GM19324 (cell line): ENCODE measurements at regions not wholly inside any gene's neighbourhood (a gene's known extent, or its start where the extent isn't known, plus 50 kb on each side); places are given as distances from the start of the nearest gene placed in this dataset.

ENCODE experiments used
- ATAC-seq: cut with Tn5 transposase; IDR thresholded peaks from one replicate; pipeline ENCODE4 v1.9.1; 2021; ENCODE audit warnings: mild to moderate bottlenecking, moderate library complexity; ENCODE audit not compliant: unreplicated experiment, low FRiP score

DNA sequence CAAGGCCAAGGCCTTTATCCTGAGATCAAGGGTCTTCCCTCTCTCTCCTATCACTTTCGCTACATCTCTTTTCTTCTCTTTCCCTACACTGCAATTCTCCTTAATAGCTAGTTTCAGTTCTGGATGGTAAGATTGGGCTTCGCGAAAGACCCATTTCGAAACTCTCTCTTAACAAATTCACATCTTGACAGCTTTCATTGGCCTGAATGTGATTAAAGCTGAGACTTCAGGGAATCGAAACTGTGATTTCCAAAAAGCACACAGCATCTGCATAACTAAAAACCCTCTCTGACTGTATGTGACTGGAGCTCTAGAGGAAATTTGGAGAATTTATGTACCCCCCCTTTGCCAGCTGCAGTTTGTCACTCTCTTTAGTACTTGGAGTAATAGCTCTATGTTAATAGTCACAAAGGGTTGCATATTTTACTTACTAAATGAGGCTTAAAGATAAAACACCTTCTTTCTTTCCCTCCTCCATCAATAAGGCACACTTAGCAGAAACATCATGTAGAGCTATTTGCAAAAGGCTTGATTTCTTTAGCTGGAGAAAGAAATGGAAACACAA lies 105.3 kb upstream of the FAM20A start:
- ATAC-seq = no peak

DNA sequence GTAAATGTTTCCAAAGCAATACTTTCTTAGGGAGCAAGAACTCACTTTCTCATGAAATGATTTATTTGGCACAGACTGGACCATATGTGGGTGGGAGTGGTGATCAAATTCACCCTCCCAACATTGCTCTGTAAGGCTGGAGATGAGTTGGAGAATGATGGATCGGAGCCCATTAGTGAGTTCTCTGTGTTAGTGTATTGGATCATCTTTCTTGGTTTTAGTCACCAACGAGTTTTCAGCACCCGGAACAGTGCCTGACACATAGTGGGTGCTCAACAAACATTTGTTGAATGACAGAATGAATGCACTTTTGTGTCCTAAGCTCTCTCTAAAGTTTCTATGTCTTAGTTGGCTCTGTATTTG lies 104.5 kb upstream of the FAM20A start:
- ATAC-seq = no peak

DNA sequence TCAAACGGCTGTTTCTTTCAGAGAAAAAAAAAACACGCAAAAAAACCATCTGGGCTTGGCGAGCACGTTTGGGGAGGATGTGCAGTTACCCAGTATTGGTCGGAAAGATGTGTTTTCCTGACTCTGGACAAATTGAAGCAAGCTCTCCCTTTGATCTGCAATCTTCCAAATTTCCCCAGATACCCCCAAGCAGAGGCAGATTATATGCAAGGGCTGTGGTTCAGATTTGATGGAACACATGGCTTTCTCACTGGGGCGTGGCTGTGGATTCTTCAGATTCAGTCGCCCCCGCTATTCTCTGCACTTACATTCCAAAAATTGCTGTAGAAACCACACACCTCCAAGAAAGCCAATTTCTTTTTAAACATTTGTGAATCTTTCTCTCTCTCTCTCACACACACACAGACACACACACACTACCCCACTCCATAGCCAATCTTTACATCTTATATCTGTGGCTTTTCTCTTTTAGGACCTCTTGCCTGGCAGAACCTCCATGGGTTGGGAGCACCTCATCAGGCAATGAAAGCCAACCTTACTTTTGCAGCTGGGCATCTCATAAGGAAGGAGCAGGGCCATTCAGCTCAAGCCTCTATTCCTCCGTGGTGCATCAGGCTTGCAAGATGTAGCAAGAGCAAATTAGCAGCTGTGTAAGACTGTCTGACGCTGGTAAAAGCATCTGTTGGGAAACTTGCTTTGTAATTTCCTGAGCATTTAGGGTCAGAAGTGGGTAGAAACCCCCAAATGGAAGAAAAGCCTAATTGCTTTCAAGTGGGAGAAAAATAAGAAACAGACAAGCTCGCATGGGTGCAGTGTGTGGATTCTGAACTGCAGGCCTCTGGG lies 103.9 kb upstream of the FAM20A start:
- ATAC-seq = no peak

DNA sequence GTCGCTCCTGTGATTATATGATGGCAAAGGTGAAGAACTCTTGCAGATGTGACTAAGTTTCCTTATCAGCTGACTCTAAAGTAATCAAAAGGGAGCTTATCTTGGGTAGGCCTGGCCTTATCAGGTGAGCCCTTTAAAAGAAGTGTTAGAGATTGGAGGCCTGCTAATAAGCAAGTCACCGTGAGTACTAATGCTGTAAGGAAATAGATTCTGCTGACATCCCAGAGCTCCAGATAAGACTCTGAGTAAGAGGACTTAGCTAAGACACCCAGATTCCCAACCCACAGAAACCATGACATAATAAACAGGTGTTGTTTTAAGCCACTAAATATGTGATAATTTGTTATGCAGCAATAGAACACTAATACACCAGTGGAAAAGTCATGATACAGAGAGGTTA lies 99.9 kb upstream of the FAM20A start:
- no peak for ATAC-seq

DNA sequence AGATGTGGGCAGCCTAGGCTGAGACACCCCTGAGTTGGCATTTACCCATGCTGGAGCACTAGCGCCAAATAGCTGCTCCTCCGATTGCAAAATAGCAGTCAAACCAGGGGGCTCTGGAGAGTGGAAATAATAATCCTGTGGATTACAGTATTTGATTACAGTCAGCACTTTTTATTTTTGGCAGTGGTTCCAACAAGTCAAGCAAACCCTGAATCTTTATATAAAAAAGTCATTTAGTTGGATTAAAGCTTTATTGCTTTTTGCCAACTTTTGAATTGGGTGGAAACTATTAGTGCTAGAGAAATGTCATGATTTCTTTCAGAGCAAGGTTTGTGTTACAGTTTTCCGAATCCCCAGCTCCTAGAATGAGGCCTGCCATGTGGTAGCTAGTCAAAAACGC lies 99.3 kb upstream of the FAM20A start:
- ATAC-seq = no peak

DNA sequence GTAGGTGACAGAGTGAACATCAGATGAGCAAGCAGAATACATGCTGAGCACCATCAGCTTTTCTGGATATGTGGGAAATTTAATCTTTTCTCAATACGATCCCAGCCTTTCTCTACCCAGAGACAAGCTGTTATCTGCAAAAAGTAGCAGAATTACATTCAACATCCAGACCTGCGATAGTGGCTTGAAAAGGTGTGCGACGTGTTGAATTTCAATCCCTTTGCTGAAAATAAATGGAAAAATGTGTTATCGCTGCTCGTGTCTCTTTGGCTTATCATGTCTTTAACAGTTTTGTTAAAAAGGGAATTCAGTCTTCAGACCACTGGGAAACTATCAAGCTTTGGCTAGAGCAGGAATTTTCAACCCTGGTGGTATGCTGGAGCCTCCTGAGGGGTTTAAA lies 98.8 kb upstream of the FAM20A start:
- ATAC-seq = no peak

DNA sequence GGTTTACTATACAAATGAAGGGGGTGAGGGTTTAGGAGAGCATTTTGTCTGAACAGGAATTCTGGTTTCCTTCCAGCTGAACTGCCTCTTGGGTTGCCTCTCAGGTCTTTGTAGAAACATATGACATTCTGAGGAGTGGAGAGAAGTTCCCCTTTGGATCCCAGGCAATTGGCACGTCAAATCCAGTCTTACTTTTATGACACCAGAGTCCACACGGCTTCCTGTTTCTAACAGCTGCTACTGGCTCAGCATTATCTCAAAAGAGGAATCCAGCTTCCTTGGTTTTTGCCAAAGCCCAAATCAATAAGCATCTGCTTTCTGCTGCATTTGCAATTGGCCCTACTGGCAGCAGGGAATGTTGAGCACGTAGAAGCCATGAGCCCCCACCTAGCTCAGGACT lies 97.6 kb upstream of the FAM20A start:
- no peak for ATAC-seq

DNA sequence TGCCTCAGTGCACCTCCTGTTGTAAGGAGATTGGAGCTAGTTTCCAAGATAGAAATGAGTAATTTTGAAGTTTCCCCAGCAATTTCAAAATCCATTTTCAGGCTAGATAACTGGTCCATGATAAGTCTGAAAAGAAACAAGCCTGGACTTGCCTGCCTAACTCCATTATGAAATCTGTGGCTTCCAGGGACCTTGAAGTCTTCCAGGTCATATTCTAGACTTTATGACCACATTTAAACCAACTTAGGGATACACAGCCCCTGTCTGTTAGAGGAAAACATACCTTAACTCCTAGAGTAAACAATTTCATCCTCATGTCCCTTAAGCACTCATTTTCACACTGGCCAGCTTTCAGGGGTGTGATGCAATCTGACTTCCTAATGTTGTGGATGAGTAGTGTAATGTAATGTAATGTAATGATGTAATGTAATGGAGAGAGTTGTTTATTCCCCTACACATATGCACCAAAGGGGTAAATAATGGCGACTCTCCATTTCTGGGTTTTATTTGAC lies 96.7 kb upstream of the FAM20A start:
- ATAC-seq = no peak

DNA sequence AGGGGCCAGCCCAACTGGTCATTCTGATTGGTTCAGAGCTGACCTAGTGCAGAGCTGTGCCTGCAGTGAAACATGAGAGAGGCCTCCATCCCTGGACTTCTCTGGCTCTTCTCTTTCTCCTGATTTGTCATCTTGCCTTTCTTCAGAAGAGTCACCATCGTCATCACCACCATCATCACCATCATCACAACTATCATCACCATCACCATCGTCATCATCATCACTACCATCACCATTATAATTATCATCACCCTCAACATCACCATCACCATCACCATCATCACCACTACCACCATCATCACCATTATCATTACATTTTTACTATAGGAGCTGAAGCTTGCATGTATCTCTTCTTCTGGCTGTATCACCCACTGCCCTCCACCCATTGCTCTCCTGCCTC lies 94.5 kb upstream of the FAM20A start:
- ATAC-seq = no peak

DNA sequence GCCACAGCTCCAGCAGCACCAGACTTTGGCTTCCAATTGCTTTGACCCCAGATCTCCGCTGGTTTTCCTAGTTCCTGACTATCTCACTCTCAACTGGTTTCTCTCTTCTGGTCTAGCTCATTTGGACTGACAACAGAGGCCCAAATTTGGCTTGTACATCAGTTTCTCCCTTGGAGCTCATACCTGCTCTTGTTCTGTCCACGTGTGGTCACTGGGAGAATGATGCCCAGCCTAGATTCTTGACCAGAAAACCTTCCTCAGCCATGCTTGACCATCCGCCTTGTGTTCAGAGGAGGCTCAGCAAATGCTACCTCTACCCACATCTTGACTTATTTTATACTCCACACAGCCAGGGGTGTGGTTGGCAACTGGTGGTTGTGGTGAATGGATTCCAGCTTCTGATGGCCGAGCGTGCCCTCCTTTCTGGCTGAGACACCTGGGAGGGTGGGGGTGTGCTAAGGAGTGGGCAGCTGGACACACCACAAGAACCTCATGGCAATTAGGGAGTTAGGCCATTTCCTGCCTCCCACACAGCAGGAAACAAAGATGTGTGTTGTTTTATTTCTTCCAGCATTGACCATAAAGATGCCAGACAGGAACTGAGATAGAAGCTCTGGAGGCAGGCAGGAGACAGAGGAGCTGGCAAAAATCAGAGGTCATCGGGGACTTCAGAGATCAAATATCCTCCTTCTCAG lies 93.8 kb upstream of the FAM20A start:
- ATAC-seq = no peak

DNA sequence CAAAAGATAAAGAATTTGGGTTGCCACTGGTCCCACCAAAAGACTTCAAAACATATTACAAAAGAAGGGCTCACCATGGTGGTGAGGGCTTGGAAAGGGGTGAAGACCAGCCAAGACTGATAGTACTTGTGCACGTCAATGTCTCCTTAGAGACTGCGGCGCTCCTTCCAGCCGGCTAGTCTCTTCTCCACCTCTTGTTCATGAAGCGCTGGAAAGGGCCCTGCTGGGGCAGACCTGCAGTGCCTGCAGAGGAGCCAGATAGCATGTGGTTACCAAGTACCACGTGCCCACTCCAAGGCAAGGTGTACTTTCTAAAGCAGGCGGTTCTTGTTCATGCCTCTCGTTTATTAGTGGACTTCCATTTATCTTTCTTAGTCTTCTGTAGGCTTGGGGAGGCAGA lies 92.7 kb upstream of the FAM20A start:
- ATAC-seq = no peak

DNA sequence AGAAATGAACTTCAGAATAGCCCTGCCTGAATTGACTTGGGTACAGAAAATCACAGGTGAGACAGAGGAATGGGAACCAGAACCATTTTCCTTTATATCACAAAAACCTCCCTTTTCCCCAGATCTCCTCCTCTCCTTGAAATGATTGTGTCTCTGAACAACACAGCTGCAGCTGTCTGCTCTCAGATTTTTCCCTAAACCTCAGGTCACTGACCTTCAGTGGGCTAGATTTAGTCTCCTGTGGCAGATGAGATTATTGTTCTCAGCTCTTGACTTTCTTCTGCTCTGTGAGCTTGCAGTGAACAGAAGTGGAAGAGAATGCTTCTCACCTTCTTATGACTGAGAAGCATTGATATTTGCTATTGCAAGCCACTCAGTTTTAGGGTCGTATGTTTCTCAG lies 92.3 kb upstream of the FAM20A start:
- no peak for ATAC-seq

DNA sequence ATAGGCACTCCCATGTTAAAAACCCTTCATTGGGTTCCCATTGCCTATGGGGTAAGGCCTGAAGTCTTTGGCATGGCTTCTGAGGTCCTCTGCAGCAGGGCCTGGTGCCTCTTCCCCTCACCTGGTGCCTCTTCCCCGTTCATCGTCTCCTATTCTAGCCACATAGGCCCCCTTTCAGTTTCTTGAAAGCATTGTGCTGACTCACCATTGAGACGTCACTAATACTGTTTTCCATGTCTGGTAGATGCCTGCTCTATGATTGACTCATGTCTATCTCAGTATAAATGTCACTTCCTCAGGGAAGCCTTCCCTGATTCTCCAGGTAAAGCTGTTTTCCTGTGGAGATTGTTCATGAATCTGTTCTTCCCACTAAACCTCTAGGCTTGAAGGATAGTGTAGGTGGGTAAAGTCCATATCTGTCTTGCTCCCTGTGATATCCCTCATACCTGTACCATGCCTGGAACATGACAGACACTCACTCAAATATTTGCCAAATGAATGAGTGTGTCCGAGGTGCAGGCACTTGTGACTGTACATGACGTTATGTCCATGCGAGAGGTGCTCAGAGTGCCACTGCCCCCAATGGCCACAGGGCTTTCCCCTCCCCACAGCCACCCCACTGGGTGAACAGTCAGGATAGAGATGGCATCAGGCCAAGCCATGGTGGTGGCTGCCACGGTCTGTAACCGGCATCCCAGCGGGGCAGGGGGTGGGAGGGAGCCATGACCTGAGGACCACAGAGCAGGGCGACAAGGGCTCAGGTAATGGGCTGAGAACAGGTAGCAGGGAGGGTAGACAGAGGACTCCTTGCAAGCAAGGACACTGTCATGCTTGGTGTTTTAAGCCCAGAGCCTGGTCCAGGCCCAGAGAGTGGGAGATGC lies 85.2 kb upstream of the FAM20A start:
- ATAC-seq = no peak

DNA sequence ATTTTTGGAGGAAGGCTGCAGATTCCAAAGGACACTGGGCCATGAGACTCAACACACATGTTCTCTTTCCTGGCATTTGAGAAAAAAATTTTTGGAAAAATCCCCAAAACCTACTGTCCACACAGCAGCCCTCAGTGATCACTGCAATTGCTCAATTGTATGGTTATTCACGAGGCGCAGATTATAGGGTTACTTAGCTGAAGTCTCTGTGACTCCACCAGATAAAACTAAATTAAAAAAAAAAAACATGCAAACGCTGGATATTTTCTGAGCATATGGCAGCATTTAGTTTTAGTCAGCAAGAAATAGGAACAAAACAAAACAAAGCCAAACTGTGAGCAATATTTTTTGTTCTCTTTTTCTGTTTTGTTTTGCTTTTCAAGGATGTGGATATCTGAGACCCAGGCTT lies 83.8 kb upstream of the FAM20A start:
- no peak for ATAC-seq

DNA sequence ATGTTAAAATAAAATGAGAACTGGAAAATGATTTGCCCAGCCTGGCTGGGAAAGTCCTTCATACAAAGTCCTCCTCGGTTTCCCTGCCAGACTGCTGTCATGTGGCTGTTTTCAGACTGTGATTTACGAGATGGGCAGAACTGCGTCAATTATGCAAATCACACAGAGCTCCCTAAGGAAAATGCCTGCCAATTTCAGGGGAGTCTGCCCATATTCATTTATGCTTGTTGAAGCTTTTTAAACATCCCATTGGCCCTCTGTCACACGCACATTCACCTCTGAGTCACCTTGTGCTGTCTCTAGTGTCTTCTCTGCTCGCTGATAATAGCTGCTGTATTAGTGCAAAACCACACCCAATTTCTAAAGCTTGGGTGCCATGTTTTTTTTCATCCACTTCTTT lies 81.7 kb upstream of the FAM20A start:
- no peak for ATAC-seq

DNA sequence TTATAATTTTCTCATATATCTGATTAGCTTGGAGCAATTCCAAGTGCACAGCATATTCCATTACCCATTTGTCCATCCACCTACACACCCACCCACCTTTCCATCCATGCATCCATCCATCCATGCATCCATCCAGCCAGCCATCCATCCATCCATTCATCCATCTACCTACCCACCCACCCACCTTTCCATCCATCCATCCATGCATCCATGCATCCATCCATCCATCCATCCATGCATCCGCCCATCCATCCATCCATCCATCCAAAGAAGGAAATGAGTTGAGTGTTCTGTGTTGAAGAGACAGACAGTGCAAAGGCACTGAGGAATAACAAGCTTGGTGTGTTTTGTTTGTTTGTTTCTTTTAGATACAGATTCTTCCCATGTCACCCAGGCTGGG lies 78.7 kb upstream of the FAM20A start:
- no peak for ATAC-seq

DNA sequence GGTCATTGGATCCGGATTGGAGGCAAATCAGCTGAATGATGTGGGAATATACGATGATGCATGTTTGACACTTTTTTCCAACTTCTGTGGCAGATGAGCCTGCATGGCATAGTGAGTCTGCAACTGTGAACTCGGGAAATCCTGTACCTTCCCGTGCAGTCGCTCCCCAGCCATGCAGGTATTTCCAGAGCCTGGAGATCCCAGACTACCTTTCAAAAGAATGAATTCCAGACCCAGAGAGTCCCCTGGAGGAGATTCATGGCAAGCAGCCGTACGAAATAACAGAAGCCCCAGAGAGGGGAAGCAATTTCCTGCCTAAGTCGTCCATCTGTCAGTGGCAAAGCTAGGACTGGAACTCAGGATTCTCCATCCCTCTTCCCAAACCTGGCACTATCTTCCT lies 75.7 kb upstream of the FAM20A start:
- ATAC-seq = no peak

DNA sequence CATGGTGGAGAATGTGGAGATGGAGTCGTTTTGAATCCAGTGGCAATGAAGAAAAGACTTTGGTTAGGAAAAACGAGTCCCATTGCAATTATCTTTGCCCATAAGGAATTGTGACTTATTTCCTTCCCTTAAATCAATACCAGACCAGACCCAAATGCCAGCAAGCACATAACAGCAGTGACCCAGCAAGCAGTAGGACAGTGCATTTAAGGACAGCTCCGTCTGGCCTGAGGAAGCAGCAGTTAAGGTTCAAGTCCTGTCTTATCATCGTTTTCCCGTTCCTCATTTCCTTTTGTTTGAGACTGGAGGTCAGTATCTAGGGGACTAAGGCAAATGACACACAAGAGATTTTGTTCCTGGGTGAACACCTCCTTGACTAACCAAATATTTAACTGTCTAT lies 74.6 kb upstream of the FAM20A start:
- no peak for ATAC-seq

DNA sequence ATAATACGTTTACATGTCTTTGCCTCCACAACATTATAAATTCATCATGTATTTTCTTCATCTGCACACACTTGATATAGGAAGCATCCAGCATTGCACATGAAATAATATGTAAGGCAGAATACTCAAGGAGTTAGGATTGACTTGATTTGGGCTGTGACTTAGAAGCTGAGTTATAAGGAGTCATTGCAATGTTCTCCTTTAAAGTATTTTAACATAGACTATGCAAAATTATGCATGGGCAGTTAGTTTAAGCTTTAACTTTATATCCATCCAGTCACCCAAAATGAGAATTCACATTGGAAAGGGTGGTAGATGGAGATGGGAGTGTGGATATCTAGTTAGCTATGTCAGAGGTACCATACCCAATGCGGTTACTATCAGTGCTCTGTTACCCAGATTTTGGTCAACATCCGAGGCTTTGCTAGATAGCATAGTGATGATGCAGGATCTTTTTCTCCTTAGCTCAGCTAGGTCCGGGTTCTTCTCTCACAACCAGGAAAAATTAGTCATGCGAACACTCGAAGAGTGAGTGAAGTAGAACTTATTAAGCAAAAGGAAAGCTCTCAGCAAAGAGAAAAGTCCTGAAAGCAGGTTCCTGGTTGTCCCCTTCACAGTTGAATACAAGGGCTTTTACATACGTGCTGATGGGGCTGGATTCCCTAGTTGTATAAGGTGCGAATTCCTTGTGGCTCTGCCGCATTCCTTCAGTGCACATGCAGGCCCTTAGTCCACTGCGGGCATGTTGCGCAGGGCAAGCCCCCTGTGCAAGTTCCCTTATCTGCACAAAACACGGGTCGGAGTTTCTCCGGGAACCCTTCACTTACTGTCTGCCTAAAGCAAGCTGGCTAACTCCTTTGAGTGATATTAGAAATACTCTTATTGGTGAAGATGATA lies 73.1 kb upstream of the FAM20A start:
- ATAC-seq = no peak
